ENCODE measurements at regions not wholly inside any gene's neighbourhood (a gene's known extent, or its start where the extent isn't known, plus 50 kb on each side); places are given as distances from the start of the nearest gene placed in this dataset.
A peak's percentile ranks its signal among the peaks of the same experiment; 100 is the strongest.
"Not testable (repeated sequence)": the region's sequence is repeated elsewhere in the genome, so short reads cannot be mapped to it uniquely, and the experiment has no call there.

GRCh38 chr22:25405841-25406509 is 158.5 kb upstream of the GRK3 start:
- DNase-seq, result peak in 2 of 10 donors; percentile 65 to 69
- intact Hi-C loops (cut with DNase I), result no loop called here

- peak in 2 of 10 donors; percentile 66 to 87 for DNase-seq
- intact Hi-C loops (cut with DNase I), result no loop called here
Observed at GRCh38 chr22:25406510-25407210, 157.8 kb upstream of the GRK3 start.

- DNase-seq, result peak in 2 of 10 donors; percentile 22 to 60
- intact Hi-C loops (cut with DNase I), result no loop called here
Observed at GRCh38 chr22:25407226-25407858, 157.1 kb upstream of the GRK3 start.

- intact Hi-C loops (cut with DNase I), result no loop called here
- DNase-seq, result peak in 1 of 10 donors; percentile 43
Observed at GRCh38 chr22:25407859-25408229, 156.6 kb upstream of the GRK3 start.

- peak in 2 of 10 donors; percentile 14 to 40 for DNase-seq
Observed at GRCh38 chr22:25409240-25409639, 155.2 kb upstream of the GRK3 start.

GRCh38 chr22:25410849-25411248 is 153.6 kb upstream of the GRK3 start:
- DNase-seq, result no peak
- intact Hi-C loops (cut with DNase I), result no loop called here

More at GRCh38 chr22:25409240-25409639, 155.2 kb upstream of the GRK3 start:
- intact Hi-C loops (cut with DNase I), result no loop called here

- peak in 1 of 10 donors; percentile 5 for DNase-seq
Observed at GRCh38 chr22:25413620-25414019, 150.9 kb upstream of the GRK3 start.

GRCh38 chr22:25415731-25416130 is 148.7 kb upstream of the GRK3 start:
- DNase-seq; intact Hi-C loops (cut with DNase I): not testable (repeated sequence)

More at GRCh38 chr22:25413620-25414019, 150.9 kb upstream of the GRK3 start:
- intact Hi-C loops (cut with DNase I), result no loop called here

GRCh38 chr22:25417826-25418225 is 146.6 kb upstream of the GRK3 start:
- intact Hi-C loops (cut with DNase I); DNase-seq: not testable (repeated sequence)

GRCh38 chr22:25419247-25420113 is 145.0 kb upstream of the GRK3 start:
- intact Hi-C loops (cut with DNase I), result no loop called here
- DNase-seq, result no peak

- DNase-seq; intact Hi-C loops (cut with DNase I): not testable (repeated sequence)
Observed at GRCh38 chr22:25420114-25420441, 144.4 kb upstream of the GRK3 start.

GRCh38 chr22:25420471-25420924 is 144.0 kb upstream of the GRK3 start:
- intact Hi-C loops (cut with DNase I), result no loop called here
- DNase-seq, result no peak

GRCh38 chr22:25420925-25421904 is 143.3 kb upstream of the GRK3 start:
- intact Hi-C loops (cut with DNase I), result no loop called here
- DNase-seq, result no peak

GRCh38 chr22:25426530-25427308 is 137.8 kb upstream of the GRK3 start:
- intact Hi-C loops (cut with DNase I); DNase-seq: not testable (repeated sequence)

GRCh38 chr22:25431637-25432342 is 132.7 kb upstream of the GRK3 start:
- intact Hi-C loops (cut with DNase I); DNase-seq: not testable (repeated sequence)

- DNase-seq; intact Hi-C loops (cut with DNase I): not testable (repeated sequence)
Observed at GRCh38 chr22:25433381-25433970, 131.0 kb upstream of the GRK3 start.

GRCh38 chr22:25437414-25438160 is 126.9 kb upstream of the GRK3 start:
- intact Hi-C loops (cut with DNase I), result no loop called here
- DNase-seq, result peak in 1 of 10 donors; percentile 86

All from posterior cingulate gyrus (tissue), 11 donors.